NCI-H1694 treated with DMSO at 0.1 percent for 48 hours (cell line): ENCODE measurements at regions not wholly inside any gene's neighbourhood (a gene's known extent, or its start where the extent isn't known, plus 50 kb on each side); places are given as distances from the start of the nearest gene placed in this dataset.

Experiments
- DNase-seq: peaks from one replicate; lab custom pipeline; 2025; lab: John Stamatoyannopoulos, UW

DNA sequence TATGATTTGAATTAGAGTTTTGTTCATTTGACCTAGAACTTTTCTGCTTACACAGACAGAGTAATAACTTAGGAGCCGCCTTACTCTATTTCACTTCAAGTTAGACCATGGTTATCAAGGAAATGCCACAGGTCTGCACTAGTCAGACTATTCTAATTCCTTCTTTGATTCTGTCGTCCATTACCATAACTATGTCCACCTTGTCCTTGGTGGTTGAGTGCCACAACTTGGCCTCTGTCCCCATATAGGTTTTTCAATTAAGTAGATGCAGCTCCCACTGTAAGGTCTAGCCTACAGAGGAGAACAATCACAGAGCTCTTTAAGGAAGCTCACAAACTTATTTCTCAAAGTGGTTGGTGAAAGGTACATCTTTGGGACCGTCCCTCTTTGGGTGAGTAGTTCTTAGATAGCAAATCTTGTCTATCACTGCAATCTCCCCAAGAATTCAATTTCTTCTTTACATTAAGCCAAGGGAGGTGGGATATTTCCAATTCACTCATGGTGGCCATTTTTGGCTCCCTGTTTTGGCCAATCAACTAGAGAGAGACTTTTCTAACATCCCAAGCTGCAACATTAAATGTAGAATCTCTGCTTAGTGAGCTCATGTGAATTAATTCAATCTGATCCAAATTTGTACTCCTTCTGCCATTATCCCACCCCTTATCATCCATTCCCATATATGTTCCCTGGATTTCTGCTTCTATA is 434.6 kb downstream of the ADAMTS20 start:
- no peak for DNase-seq

GRCh38 chr12:43115441-43116160 is 436.4 kb downstream of the ADAMTS20 start:
- DNase-seq = no peak

DNA sequence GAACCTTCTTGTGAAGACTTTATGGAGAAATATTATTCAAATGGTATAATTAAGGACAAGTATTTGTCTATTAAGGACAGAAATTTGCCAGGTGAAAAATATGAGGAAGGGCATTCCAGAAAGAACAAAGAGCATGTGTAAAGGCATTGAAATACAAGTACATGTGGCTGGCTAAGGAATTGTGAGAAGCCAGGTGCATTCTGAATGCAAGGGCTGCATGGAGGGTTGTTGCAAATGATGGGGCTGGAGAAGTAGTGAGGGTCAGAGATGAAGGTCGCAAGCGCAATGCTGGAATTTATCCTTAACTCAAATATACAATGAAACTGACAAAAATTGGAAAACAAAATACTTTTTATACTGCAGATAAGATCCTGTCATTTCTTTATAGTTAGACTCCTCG is 437.7 kb downstream of the ADAMTS20 start:
- DNase-seq = no peak

DNA sequence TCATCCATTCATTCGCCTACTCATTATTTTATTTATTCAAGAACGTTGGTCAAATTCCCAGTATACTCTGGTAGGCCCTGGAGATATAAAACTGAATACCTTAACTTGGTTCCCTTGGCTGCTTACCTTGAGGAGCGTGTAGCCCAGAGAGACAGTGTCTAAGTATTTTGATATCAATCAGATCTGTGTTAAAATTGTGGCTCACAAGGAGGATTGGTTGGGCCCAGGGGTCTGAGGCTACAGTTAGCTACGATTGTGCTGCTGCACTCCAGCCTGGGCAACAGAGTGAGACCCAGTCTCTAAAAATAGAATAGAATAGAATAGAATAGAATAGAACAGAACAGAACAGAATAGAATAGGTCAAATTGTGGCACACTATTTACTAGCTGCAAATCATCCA is 438.4 kb downstream of the ADAMTS20 start:
- DNase-seq = no peak

GRCh38 chr12:43113135-43113534 is 438.9 kb downstream of the ADAMTS20 start:
- DNase-seq = no peak

DNA sequence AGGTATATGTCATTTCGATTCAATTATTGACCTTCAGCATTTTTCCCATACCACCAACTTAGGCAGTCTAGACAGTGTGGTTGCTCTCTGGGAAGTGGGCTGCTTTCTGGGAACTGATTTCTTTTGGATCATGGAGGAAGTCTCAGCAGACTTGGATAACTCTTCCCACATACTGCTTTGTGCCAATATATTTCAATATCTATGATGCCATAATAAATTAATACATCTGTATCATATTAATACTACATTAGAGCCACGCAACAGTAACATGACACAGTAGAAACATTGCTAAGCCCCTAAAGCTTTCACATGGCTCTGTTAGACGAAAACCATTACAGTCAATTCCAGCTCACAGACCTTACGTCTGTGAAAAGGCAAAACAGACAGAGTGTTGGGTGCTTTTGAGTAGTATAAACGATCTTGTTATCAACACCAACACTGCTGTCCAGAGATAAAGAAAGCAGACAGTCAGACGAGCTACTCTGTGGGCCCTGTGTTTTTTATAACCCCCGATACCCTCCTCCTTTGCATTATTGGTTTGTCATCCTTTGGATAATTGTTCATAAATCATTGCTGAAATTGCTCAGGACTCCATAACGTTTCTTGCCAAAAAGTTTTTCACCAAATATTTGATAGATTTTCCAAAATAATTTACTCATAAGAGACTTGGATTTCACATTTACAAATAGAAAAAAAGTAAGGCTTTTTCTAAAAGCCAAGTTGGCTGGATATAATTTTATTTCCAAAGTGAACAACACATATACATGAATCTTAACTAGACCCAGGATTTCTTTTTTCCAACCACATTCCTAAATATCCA is 439.7 kb downstream of the ADAMTS20 start:
- no peak for DNase-seq

DNA sequence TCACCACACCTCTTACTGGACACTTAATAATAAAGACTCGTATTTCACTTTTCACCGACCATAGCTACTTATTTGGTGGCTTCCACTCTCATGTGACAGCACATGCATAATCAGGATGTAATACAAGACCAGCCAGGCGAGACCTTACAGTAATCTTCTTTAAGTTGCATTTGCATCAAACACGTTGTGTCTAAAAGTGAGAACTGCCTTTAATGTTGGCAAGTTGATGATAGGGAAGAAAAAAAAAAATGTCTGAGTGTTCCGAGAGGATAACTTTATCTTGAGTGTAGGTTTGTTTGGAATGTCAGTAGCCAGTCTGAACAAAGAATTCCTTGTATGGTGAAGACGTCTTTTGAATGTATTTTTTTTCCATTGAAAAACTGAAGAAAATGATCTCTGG is 440.4 kb downstream of the ADAMTS20 start:
- DNase-seq = no peak

DNA sequence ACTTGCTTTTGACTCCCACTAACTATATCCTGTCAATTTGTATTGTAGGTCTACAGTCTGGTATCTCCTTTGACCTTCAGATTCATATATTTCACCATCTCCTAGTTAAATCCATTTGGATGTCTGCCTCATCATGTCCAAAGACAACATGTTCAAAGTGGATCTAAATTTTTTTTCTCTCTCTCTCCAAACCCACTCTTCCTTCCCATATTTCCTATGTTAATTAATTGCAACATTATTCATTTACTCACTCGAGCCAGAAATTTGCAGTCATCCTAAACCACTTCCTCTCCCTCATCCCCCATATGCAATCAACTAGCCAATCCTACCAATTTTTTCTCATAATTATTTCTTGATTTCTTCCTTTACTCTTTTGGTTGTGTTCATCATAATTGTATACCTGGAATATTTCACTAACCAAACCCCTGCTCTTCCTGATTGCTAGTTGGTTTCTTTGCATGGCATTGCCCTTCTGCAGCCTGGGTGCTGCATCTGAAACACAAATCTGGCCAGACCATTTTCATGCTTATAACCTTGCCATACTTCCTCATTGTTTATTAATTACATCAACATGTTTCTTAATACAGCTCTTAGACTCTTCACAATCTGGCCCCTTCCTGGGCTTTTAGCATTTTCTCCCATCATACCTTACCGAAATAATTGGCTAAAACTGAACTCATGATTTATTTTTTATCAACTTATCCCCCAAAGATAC is 442.2 kb downstream of the ADAMTS20 start:
- no peak for DNase-seq

- no peak for DNase-seq
Observed at GRCh38 chr12:43108656-43109055, 443.3 kb downstream of the ADAMTS20 start.

GRCh38 chr12:43107026-43107775 is 444.8 kb downstream of the ADAMTS20 start:
- no peak for DNase-seq

GRCh38 chr12:43106355-43106754 is 445.6 kb downstream of the ADAMTS20 start:
- DNase-seq = no peak

DNA sequence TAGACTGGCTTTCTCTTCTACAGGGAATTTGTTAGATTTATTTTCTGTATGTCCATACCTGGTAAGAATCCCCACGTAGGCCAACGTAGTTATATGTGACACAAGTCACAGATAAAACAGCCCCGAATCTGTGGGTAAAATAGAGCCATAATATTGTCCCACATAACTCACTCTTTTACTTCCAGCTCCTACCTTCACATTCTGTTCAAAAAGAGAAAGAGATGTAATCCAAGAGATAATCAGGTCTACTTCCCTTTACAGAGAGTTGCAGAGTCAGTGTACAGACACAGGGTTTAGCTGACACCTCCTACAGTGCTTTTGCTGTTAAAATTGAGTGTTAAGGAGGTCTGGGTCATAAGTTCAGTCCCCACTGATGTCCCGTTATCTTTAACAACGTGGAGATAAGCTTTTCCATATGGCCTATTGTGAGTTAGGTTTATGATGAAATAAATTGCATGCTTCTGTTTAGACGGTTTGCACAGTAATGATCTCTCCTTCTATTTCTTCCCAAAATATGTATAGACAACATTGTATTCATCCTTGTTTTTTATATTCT is 446.5 kb downstream of the ADAMTS20 start:
- DNase-seq = no peak

GRCh38 chr12:43104494-43104893 is 447.5 kb downstream of the ADAMTS20 start:
- no peak for DNase-seq

- peak; percentile 9 for DNase-seq
Observed at GRCh38 chr12:43103866-43104265, 448.1 kb downstream of the ADAMTS20 start.

DNA sequence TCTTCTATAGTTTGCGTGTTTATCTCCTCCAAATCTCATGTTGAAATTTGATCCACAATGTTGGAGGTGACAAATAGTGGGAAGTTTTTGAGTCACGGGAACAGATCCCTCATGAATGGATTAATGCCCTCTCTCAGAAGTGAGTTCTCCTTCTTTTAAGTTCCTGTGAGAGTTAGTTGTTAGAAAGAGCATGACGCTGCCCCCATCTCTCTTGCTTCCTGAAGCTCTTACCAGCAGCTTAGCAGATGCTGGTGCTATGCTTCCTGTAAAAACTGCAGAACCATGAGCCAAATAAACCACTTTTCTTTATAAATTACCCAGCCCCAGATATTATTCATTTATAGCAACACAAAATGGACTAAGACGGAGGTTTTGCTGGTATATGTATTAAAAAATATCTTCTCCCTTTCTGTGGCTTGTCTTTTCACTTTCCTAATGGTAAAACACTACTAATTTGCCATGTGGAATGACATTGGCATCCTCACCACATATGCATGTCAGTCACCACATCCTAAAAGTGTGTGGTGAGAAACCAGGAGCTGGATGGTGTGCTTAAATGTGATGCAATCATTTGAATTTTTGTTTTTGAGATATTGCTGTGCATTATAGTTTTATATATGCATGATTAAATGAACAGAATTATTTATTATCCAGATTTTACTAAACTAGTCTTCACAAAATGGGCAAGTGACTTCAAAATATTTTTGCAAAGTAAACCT is 449.3 kb downstream of the ADAMTS20 start:
- no peak for DNase-seq

DNA sequence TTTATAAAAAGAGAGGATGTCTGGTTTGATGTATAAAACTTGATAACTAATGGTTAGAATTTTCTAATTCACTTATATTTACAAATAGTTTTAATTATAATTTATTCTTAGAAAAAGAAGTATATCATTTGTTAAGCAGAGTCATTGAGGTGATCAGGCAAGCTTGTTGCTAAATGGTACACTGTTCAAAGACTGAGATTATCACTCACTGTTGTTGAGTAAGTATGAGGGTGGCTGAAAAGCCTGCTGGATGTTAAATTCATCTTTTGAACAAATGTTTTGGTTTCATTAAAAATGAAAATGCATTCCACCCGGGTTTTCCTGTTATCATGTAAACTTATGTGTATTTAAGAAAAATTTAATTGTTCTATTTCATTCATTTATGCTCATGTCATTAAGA is 451.8 kb downstream of the ADAMTS20 start:
- DNase-seq = no peak

DNA sequence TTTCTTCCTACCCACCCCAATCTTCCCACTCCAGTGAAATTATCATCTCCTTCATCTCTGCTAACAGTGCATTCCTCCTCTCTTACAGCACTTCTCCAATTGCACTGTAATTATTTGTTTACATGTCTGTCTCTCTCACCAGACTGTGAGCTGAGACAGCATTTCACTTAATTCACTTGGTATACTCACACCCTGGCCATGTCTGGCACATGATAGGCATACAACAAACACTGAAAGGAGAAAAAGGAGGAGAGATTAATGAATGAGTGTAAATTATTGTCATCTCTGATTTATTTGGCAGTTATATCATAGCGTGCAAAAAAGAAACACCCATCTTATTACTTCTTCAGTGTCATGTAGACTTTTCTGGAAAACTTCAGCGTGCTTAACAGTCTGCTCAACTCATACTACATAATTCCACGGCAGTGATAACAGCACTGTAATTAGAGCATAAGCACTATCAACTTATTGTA is 452.3 kb downstream of the ADAMTS20 start:
- no peak for DNase-seq

- DNase-seq = no peak
Observed at GRCh38 chr12:43098766-43099550, 453.0 kb downstream of the ADAMTS20 start.

GRCh38 chr12:43098071-43098470 is 453.9 kb downstream of the ADAMTS20 start:
- peak; percentile 61 for DNase-seq

- no peak for DNase-seq
Observed at GRCh38 chr12:43097471-43097870, 454.5 kb downstream of the ADAMTS20 start.
